ENCODE measurements at regions not wholly inside any gene's neighbourhood (a gene's known extent, or its start where the extent isn't known, plus 50 kb on each side); places are given as distances from the start of the nearest gene placed in this dataset.

DNA sequence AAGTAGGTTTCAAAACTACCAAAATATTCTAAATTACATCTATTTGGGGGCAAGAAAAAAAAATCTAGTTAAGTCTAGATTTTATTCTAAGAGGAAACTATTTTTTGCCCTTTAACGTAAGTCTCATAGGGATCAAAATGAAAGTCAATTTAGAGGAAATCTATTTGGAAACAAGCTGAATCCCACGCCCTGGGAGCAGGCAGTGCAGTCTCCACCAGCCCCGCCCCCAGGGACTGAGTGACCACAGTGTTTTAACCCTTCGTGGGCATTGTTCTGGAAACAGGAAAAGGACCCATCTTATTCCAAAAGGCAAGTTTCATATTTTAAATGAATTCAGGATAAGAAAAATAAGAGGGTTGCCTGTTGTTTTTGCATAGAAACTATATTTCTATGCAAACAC is 209.7 kb downstream of the SPRY2 start:
- Histone ChIP-seq H3K4me3 (ENCODE audit: low read length in 2 of 2) (no peak overlapping the region), H3K27ac (ENCODE audit: low read depth in 1 of 2, low read length in 1 of 2) (no peak overlapping the region), H3K27me3 (ENCODE audit: control insufficient read depth in 2 of 2, insufficient read depth in 1 of 2, low read length in 1 of 2) (no peaks in the 10 kb centered on the region), H3K4me1 (ENCODE audit: control insufficient read depth in 2 of 2, insufficient read depth in 2 of 2, low read length in 2 of 2) (no peaks in the 10 kb centered on the region), H3K36me3 (ENCODE audit: control insufficient read depth in 2 of 2, insufficient read depth in 2 of 2, low read length in 1 of 2) (no peaks in the 10 kb centered on the region), H3K9me3 (ENCODE audit: control insufficient read depth in 2 of 2, insufficient read depth in 1 of 2, low read length in 1 of 2) (no peaks in the 10 kb centered on the region)
- WGBS = 72% methylated on average over 4 of the region's 4 CpGs
- DNase-seq (ENCODE audit: low read depth in 6 of 9, low spot score in 9 of 9) = no peak

DNA sequence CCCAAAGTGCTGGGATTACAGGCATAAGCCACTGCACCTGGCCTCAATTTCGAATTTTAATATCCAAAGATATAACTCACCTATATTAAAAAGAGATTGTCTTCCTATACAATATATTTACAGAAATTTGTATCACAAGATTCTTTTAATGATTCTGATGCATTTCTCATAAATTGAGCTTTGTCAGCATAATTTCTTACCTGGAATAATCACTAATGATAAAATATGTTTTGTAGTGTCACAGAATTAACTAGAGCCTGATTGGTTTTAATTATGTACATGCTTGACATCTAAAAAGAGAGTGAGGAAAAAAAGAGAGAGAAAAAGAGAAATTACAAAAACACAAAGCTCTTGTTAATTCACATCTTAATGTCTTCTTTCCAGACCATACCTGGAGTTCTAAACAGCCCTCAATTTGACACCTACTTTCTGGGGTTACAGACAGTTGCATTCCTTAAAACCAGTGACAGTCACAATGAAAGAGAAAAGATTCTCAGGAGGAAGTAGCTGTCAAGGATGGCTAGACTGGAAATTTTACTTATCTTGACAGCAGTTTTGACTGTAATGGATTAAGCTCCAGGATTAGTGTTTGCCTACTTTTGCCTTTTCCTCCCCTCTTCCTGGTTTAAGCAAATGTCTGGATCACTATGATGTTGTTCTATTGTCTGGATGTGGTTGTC is 214.4 kb downstream of the SPRY2 start:
- Histone ChIP-seq H3K27me3 (ENCODE audit: control insufficient read depth in 2 of 2, insufficient read depth in 1 of 2, low read length in 1 of 2) (no peaks in the 10 kb centered on the region), H3K36me3 (ENCODE audit: control insufficient read depth in 2 of 2, insufficient read depth in 2 of 2, low read length in 1 of 2) (no peaks in the 10 kb centered on the region), H3K27ac (ENCODE audit: low read depth in 1 of 2, low read length in 1 of 2) (no peak overlapping the region), H3K4me1 (ENCODE audit: control insufficient read depth in 2 of 2, insufficient read depth in 2 of 2, low read length in 2 of 2) (no peaks in the 10 kb centered on the region), H3K4me3 (ENCODE audit: low read length in 2 of 2) (no peak overlapping the region), H3K9me3 (ENCODE audit: control insufficient read depth in 2 of 2, insufficient read depth in 1 of 2, low read length in 1 of 2) (no peaks in the 10 kb centered on the region)
- 78% methylated on average over 1 of the region's 1 CpG for WGBS
- no peak for DNase-seq (ENCODE audit: low read depth in 6 of 9, low spot score in 9 of 9)

DNA sequence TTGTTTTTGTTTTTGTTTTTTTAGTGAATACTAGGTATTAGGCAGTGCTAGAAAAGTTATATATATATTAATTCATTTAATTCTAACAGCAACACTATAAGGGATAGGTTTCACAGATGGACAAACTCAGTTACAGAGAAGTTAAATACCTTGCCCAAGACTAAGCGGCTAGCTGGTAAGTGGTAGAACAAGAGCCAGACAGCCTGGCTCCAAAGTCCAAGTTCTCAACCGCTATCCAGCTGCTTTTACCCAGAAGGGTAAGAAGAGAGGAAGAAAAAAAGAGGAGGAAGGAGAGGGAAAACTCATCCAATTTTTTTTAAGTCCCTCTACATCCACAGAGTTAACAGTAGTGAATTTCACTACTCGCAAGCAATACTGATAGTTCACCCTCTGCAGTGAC is 217.0 kb downstream of the SPRY2 start:
- Histone ChIP-seq H3K27me3 (ENCODE audit: control insufficient read depth in 2 of 2, insufficient read depth in 1 of 2, low read length in 1 of 2) (no peaks in the 10 kb centered on the region), H3K27ac (ENCODE audit: low read depth in 1 of 2, low read length in 1 of 2) (no peak overlapping the region), H3K4me3 (ENCODE audit: low read length in 2 of 2) (no peak overlapping the region), H3K4me1 (ENCODE audit: control insufficient read depth in 2 of 2, insufficient read depth in 2 of 2, low read length in 2 of 2) (no peaks in the 10 kb centered on the region), H3K36me3 (ENCODE audit: control insufficient read depth in 2 of 2, insufficient read depth in 2 of 2, low read length in 1 of 2) (no peaks in the 10 kb centered on the region), H3K9me3 (ENCODE audit: control insufficient read depth in 2 of 2, insufficient read depth in 1 of 2, low read length in 1 of 2) (no peaks in the 10 kb centered on the region)
- DNase-seq (ENCODE audit: low read depth in 6 of 9, low spot score in 9 of 9) = no peak
- 98% methylated on average over 3 of the region's 3 CpGs for WGBS

DNA sequence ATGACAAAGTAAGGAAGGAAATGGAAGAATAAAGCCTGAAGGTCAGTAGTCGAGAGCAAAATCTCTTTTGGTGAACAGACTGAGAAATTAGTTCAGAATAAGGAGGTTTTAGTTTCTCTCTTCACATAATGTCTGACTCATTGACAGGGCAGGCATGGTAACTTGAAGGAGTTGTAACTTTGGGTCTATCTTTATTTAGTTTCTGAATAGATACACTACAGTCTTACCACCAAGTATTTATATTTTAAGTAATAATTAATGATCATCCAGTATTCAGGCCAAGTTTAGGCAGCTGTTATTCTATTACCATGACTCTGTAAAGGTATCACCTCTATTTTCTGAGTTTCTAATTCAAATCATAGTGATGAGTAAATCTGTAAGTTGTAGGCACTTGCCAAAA is 219.9 kb downstream of the SPRY2 start:
- 90% methylated on average over 1 of the region's 1 CpG for WGBS
- Histone ChIP-seq H3K27ac (ENCODE audit: low read depth in 1 of 2, low read length in 1 of 2) (no peak overlapping the region), H3K36me3 (ENCODE audit: control insufficient read depth in 2 of 2, insufficient read depth in 2 of 2, low read length in 1 of 2) (no peaks in the 10 kb centered on the region), H3K9me3 (ENCODE audit: control insufficient read depth in 2 of 2, insufficient read depth in 1 of 2, low read length in 1 of 2) (no peaks in the 10 kb centered on the region), H3K27me3 (ENCODE audit: control insufficient read depth in 2 of 2, insufficient read depth in 1 of 2, low read length in 1 of 2) (no peaks in the 10 kb centered on the region), H3K4me1 (ENCODE audit: control insufficient read depth in 2 of 2, insufficient read depth in 2 of 2, low read length in 2 of 2) (no peaks in the 10 kb centered on the region), H3K4me3 (ENCODE audit: low read length in 2 of 2) (no peak overlapping the region)
- no peak for DNase-seq (ENCODE audit: low read depth in 6 of 9, low spot score in 9 of 9)

DNA sequence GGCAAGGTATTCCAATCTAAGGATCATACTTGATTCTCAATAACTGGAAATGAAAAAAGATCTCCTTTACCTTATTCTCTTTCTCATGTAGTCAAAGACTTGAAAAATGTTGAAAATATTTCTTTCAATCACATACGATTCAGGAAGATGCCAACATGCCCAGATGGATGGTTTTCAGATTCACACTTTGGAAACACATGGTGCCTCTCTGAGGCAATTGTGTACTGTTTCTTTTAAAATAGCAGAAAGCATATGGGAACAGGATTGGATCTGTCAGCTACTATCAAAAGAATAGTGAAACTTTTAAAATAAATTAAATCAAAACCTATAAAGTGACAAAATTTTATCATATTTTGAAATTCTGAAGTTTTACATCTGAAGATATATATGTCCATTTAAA is 222.4 kb downstream of the SPRY2 start:
- H3K36me3 ChIP-seq (ENCODE audit: control insufficient read depth in 2 of 2, insufficient read depth in 2 of 2, low read length in 1 of 2) = no peaks in the 10 kb centered on the region
- H3K9me3 ChIP-seq (ENCODE audit: control insufficient read depth in 2 of 2, insufficient read depth in 1 of 2, low read length in 1 of 2) = no peaks in the 10 kb centered on the region
- H3K27ac ChIP-seq (ENCODE audit: low read depth in 1 of 2, low read length in 1 of 2) = no peak overlapping the region
- 96% methylated on average over 1 of the region's 1 CpG for whole genome bisulfite sequencing
- H3K4me3 ChIP-seq (ENCODE audit: low read length in 2 of 2) = no peak overlapping the region
- no peaks in the 10 kb centered on the region for H3K27me3 ChIP-seq (ENCODE audit: control insufficient read depth in 2 of 2, insufficient read depth in 1 of 2, low read length in 1 of 2)
- no peak for DNase-seq (ENCODE audit: low read depth in 6 of 9, low spot score in 9 of 9)
- no peaks in the 10 kb centered on the region for H3K4me1 ChIP-seq (ENCODE audit: control insufficient read depth in 2 of 2, insufficient read depth in 2 of 2, low read length in 2 of 2)

DNA sequence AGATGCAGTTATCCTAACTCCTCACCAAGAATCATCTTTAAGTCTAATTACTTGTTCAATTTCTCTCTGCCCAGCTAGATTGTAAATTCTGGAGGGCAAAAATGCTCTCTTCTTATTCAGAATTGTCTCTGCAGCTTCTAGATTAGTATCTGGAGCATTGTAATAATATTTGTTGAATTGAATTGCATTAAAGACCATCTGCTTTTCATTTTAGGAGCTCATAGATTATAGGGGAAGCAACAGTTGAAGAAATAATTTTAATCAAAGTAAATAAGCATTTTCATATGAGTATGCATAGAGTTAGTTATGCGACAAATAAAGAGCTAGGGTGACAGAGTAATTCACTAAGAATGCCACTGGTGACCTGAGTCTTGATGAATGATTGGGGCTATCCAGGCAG is 222.8 kb downstream of the SPRY2 start:
- H3K27ac ChIP-seq (ENCODE audit: low read depth in 1 of 2, low read length in 1 of 2) = no peak overlapping the region
- 97% methylated on average over 1 of the region's 1 CpG for WGBS
- no peaks in the 10 kb centered on the region for H3K36me3 ChIP-seq (ENCODE audit: control insufficient read depth in 2 of 2, insufficient read depth in 2 of 2, low read length in 1 of 2)
- no peaks in the 10 kb centered on the region for H3K4me1 ChIP-seq (ENCODE audit: control insufficient read depth in 2 of 2, insufficient read depth in 2 of 2, low read length in 2 of 2)
- H3K9me3 ChIP-seq (ENCODE audit: control insufficient read depth in 2 of 2, insufficient read depth in 1 of 2, low read length in 1 of 2) = no peaks in the 10 kb centered on the region
- DNase-seq (ENCODE audit: low read depth in 6 of 9, low spot score in 9 of 9) = no peak
- no peak overlapping the region for H3K4me3 ChIP-seq (ENCODE audit: low read length in 2 of 2)
- H3K27me3 ChIP-seq (ENCODE audit: control insufficient read depth in 2 of 2, insufficient read depth in 1 of 2, low read length in 1 of 2) = no peaks in the 10 kb centered on the region

DNA sequence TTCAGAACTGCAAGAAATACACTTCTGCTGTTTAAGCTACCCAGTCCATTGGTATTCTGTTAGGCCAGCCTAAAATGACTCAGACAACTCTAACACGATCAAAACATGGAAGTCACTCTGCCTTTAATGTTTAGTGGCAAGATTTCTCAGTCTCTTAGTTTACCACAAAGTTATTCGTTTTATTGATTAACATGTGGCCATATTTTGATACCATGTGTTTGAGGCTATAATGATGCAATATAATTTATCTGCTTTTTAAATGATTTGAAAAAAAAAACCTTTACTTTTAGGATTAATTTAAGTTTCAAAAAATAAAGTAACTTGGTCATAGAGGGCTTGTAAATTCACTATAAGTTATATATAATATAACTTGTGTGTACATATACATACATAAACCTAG is 223.4 kb downstream of the SPRY2 start:
- no peak for DNase-seq (ENCODE audit: low read depth in 6 of 9, low spot score in 9 of 9)
- Histone ChIP-seq H3K27me3 (ENCODE audit: control insufficient read depth in 2 of 2, insufficient read depth in 1 of 2, low read length in 1 of 2) (no peaks in the 10 kb centered on the region), H3K9me3 (ENCODE audit: control insufficient read depth in 2 of 2, insufficient read depth in 1 of 2, low read length in 1 of 2) (no peaks in the 10 kb centered on the region), H3K27ac (ENCODE audit: low read depth in 1 of 2, low read length in 1 of 2) (no peak overlapping the region), H3K36me3 (ENCODE audit: control insufficient read depth in 2 of 2, insufficient read depth in 2 of 2, low read length in 1 of 2) (no peaks in the 10 kb centered on the region), H3K4me3 (ENCODE audit: low read length in 2 of 2) (no peak overlapping the region), H3K4me1 (ENCODE audit: control insufficient read depth in 2 of 2, insufficient read depth in 2 of 2, low read length in 2 of 2) (no peaks in the 10 kb centered on the region)
- WGBS = 95% methylated on average over 2 of the region's 2 CpGs

DNA sequence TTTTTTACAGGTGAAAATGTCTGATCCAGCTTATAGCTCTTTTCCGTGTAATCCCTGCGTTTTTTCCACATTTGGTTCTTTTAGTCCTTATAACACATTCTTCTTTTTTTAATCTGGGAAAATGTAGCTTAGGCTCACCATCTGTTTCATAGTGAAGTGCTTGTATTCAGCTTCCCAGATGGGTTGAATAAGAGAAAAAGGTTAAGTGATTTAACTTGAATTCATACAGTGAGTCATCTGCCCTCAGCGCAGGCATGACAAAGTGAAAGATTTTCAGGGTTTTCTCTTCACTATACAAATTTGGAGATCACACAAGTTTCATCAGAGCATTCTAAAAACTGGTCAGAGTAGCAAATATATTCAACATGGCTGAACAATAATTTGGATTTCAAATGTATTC is 224.8 kb downstream of the SPRY2 start:
- DNase-seq (ENCODE audit: low read depth in 6 of 9, low spot score in 9 of 9) = no peak
- no peaks in the 10 kb centered on the region for H3K4me1 ChIP-seq (ENCODE audit: control insufficient read depth in 2 of 2, insufficient read depth in 2 of 2, low read length in 2 of 2)
- 96% methylated on average over 3 of the region's 3 CpGs for WGBS
- H3K9me3 ChIP-seq (ENCODE audit: control insufficient read depth in 2 of 2, insufficient read depth in 1 of 2, low read length in 1 of 2) = no peaks in the 10 kb centered on the region
- no peak overlapping the region for H3K27ac ChIP-seq (ENCODE audit: low read depth in 1 of 2, low read length in 1 of 2)
- no peak overlapping the region for H3K4me3 ChIP-seq (ENCODE audit: low read length in 2 of 2)
- no peaks in the 10 kb centered on the region for H3K36me3 ChIP-seq (ENCODE audit: control insufficient read depth in 2 of 2, insufficient read depth in 2 of 2, low read length in 1 of 2)
- H3K27me3 ChIP-seq (ENCODE audit: control insufficient read depth in 2 of 2, insufficient read depth in 1 of 2, low read length in 1 of 2) = no peaks in the 10 kb centered on the region

DNA sequence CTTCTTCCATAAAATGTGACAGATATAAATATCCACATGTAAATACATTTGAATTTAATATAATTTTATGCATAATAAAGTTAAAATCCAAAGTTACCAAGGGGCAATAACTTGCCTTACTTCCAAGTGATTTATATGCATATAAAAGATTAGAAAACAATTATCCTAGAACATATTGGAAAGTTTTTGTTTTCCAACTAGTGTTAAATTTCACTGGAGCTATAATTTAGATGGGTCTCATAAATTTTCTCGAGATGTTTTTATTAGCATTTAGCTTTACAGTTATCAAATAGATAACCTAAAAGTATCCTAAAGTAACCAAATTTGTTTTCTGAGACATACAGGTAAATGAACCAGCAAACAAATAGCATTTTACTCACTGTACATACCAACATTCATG is 225.3 kb downstream of the SPRY2 start:
- Histone ChIP-seq H3K4me3 (ENCODE audit: low read length in 2 of 2) (no peak overlapping the region), H3K4me1 (ENCODE audit: control insufficient read depth in 2 of 2, insufficient read depth in 2 of 2, low read length in 2 of 2) (no peaks in the 10 kb centered on the region), H3K36me3 (ENCODE audit: control insufficient read depth in 2 of 2, insufficient read depth in 2 of 2, low read length in 1 of 2) (no peaks in the 10 kb centered on the region), H3K27ac (ENCODE audit: low read depth in 1 of 2, low read length in 1 of 2) (no peak overlapping the region), H3K9me3 (ENCODE audit: control insufficient read depth in 2 of 2, insufficient read depth in 1 of 2, low read length in 1 of 2) (no peaks in the 10 kb centered on the region), H3K27me3 (ENCODE audit: control insufficient read depth in 2 of 2, insufficient read depth in 1 of 2, low read length in 1 of 2) (no peaks in the 10 kb centered on the region)
- no peak for DNase-seq (ENCODE audit: low read depth in 6 of 9, low spot score in 9 of 9)
- WGBS = 94% methylated on average over 1 of the region's 1 CpG

Data from thymus (tissue), 11 donors.